ENCODE measurements at regions not wholly inside any gene's neighbourhood (a gene's known extent, or its start where the extent isn't known, plus 50 kb on each side); places are given as distances from the start of the nearest gene placed in this dataset.

DNA sequence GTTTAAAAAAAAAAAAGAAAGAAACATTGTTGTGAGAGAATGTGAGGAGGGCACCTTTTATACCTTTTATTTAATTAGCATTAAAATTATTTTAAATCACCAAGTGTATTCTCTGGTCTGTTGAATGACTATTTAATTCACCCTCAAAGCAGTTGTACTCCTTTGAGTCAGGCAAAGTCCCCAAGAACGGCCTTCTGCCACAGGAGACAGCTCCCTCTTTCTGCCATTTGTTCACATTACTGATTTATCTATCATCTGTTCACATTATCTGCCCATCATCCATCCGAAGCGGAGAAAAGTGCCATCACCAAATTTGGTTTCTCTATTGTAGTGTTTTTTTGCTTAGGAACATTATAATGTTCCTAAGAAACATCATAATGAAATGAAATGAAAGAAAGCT, 240.7 kb upstream of the DPP10 start:
- TF ChIP-seq SIN3A (IDR thresholded peaks at IDR 0.05; ENCODE audit: borderline replicate concordance, insufficient read depth, low read length), result no peak
- TF ChIP-seq, protein P1, sequence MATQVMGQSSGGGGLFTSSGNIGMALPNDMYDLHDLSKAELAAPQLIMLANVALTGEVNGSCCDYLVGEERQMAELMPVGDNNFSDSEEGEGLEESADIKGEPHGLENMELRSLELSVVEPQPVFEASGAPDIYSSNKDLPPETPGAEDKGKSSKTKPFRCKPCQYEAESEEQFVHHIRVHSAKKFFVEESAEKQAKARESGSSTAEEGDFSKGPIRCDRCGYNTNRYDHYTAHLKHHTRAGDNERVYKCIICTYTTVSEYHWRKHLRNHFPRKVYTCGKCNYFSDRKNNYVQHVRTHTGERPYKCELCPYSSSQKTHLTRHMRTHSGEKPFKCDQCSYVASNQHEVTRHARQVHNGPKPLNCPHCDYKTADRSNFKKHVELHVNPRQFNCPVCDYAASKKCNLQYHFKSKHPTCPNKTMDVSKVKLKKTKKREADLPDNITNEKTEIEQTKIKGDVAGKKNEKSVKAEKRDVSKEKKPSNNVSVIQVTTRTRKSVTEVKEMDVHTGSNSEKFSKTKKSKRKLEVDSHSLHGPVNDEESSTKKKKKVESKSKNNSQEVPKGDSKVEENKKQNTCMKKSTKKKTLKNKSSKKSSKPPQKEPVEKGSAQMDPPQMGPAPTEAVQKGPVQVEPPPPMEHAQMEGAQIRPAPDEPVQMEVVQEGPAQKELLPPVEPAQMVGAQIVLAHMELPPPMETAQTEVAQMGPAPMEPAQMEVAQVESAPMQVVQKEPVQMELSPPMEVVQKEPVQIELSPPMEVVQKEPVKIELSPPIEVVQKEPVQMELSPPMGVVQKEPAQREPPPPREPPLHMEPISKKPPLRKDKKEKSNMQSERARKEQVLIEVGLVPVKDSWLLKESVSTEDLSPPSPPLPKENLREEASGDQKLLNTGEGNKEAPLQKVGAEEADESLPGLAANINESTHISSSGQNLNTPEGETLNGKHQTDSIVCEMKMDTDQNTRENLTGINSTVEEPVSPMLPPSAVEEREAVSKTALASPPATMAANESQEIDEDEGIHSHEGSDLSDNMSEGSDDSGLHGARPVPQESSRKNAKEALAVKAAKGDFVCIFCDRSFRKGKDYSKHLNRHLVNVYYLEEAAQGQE (IDR thresholded peaks at IDR 0.05; ENCODE audit: insufficient read depth in 1 of 2, low read depth in 2 of 2, low read length in 2 of 2), result no peak
- TF ChIP-seq FOXP2 (optimal IDR thresholded peaks at IDR 0.05; ENCODE audit: borderline replicate concordance, extremely low read depth, extremely low read length, insufficient read depth), result no peak
- no peak for TF ChIP-seq POLR2AphosphoS5 (IDR thresholded peaks at IDR 0.05; ENCODE audit: low read depth, low read length)
- TF ChIP-seq TAF1 (IDR thresholded peaks at IDR 0.05; ENCODE audit: borderline replicate concordance, insufficient read depth, low read length), result no peak

DNA sequence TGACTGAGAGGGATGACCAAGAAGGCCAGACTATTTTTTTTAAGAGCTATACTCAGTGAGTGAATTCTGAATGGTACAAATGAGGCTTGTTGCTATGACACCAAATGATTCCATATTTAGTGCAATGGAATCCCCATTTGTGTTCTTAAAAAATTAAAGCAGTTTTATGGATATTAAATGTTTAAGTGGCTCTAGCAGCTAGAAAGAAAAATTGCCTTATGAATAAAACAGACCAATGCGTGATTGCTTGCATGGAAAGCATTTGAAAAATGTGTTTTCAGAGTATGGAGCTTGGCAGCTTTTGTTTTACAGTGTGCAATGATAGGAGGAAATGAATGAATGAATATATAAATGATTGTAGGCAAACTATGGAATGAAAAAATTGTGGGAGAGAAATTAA, 238.8 kb upstream of the DPP10 start:
- TF ChIP-seq TAF1 (IDR thresholded peaks at IDR 0.05; ENCODE audit: borderline replicate concordance, insufficient read depth, low read length) (no peak), SIN3A (IDR thresholded peaks at IDR 0.05; ENCODE audit: borderline replicate concordance, insufficient read depth, low read length) (no peak), POLR2AphosphoS5 (IDR thresholded peaks at IDR 0.05; ENCODE audit: low read depth, low read length) (no peak), FOXP2 (optimal IDR thresholded peaks at IDR 0.05; ENCODE audit: borderline replicate concordance, extremely low read depth, extremely low read length, insufficient read depth) (no peak)
- TF ChIP-seq, protein P1 (IDR thresholded peaks at IDR 0.05; ENCODE audit: insufficient read depth in 1 of 2, low read depth in 2 of 2, low read length in 2 of 2), result no peak

DNA sequence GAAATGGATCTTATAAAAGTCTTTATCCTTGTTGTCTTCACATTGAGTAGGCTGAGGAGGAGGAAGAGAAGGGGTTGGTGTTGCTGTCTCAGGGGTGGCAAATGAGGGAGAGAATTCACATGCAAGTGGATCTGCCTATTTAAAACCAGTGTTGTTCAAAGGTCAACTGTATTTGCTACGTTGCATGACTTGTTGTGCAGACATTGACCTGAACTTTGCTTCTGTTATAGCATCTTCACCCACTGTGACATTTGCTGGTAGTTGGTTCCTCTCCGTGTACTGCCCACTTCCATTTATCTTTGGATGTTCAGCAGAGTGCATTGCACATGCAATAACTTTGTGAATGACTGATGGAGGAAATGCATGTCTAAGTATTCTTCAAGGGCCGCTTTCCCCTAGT, 228.6 kb upstream of the DPP10 start:
- TF ChIP-seq SIN3A (IDR thresholded peaks at IDR 0.05; ENCODE audit: borderline replicate concordance, insufficient read depth, low read length), result no peak
- no peak for TF ChIP-seq POLR2AphosphoS5 (IDR thresholded peaks at IDR 0.05; ENCODE audit: low read depth, low read length)
- no peak for TF ChIP-seq FOXP2 (optimal IDR thresholded peaks at IDR 0.05; ENCODE audit: borderline replicate concordance, extremely low read depth, extremely low read length, insufficient read depth)
- TF ChIP-seq, protein P1 (IDR thresholded peaks at IDR 0.05; ENCODE audit: insufficient read depth in 1 of 2, low read depth in 2 of 2, low read length in 2 of 2), result no peak
- no peak for TF ChIP-seq TAF1 (IDR thresholded peaks at IDR 0.05; ENCODE audit: borderline replicate concordance, insufficient read depth, low read length)

DNA sequence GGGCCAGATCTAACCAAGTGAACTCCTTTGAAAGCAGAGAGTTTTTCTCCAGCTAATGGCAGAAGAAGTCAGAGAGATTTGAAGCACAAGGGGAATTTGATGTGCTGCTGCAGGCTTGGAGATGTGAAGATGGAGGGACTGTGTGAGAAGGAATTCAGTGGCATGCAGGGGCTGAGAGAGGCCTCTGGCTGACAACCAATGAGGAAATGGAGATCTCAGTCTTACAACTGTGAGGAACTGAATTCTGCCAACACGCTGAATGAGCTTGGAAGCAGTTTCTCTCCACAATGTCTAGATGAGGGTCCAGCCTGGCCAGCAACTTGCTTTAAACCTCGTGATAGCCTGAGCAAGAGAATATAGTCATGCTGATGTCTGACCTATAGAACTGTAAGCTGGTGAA, 224.1 kb upstream of the DPP10 start:
- TF ChIP-seq POLR2AphosphoS5 (IDR thresholded peaks at IDR 0.05; ENCODE audit: low read depth, low read length), result no peak
- TF ChIP-seq FOXP2 (optimal IDR thresholded peaks at IDR 0.05; ENCODE audit: borderline replicate concordance, extremely low read depth, extremely low read length, insufficient read depth), result no peak
- no peak for TF ChIP-seq SIN3A (IDR thresholded peaks at IDR 0.05; ENCODE audit: borderline replicate concordance, insufficient read depth, low read length)
- TF ChIP-seq, protein P1 (IDR thresholded peaks at IDR 0.05; ENCODE audit: insufficient read depth in 1 of 2, low read depth in 2 of 2, low read length in 2 of 2), result no peak
- TF ChIP-seq TAF1 (IDR thresholded peaks at IDR 0.05; ENCODE audit: borderline replicate concordance, insufficient read depth, low read length), result no peak

DNA sequence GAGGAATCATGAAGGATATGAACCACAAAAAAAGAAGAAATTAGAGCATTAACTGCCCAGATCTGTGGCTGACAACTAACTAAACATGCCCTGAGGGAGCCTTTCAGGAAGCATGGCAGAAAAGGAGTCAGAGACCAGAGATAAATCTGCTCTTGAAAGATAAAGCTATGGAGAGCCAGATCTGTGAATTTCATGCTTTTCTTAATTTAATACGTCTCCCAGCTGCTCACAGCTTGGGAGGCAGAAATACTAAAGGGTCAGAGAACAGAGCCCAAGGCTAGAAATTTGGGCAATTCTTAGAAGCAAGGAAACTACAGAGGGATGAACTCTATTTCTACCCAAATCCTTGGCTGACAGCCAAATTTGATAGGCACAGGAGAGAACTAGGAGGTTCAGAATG, 223.0 kb upstream of the DPP10 start:
- TF ChIP-seq, protein P1 (IDR thresholded peaks at IDR 0.05; ENCODE audit: insufficient read depth in 1 of 2, low read depth in 2 of 2, low read length in 2 of 2), result no peak
- TF ChIP-seq FOXP2 (optimal IDR thresholded peaks at IDR 0.05; ENCODE audit: borderline replicate concordance, extremely low read depth, extremely low read length, insufficient read depth), result no peak
